HG03442 (cell line): ENCODE measurements at regions not wholly inside any gene's neighbourhood (a gene's known extent, or its start where the extent isn't known, plus 50 kb on each side); places are given as distances from the start of the nearest gene placed in this dataset.

Experiments
- ATAC-seq: cut with Tn5 transposase; IDR thresholded peaks from one replicate; pipeline ENCODE4 v1.9.1; 2021; ENCODE audit warnings: mild to moderate bottlenecking, moderate library complexity; ENCODE audit not compliant: unreplicated experiment

DNA sequence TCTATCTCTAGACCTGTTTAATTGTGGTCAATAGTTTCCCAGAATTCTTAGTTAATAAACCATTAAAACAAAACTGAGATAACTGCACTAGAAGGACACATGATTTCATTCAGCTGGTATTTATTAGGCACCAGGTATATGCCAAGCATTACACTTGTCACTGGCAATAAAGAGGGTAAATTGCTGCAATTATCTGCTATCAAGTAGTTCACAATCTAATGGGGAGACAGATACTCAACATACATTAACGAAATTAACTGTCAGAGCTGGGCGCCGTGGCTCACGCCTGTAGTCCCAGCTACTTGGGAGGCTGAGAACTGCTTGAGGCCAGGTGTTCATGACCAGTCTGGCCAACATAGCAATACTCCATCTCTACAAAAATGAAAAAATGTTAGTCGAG is 71.7 kb upstream of the WIPF1 start:
- ATAC-seq = no peak

DNA sequence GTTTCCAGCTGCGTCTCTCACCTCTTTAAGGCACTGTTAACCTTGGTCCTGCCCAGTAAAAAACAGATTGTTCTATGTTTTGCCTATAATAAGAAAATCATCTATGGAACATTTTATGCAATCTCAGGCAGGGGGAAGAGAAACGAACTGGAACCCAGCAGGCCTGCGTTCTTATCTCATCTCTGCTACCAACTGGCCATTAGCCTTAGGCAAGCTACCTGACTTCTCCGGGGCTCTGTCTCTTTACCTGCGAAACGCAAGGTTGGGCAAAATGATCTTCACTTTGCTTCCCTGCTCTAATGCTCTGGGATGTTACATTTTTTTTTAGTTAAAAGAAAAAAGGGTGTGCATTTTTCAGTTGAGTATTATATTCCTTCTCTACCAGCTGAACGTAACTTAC is 70.5 kb upstream of the WIPF1 start:
- no peak for ATAC-seq

DNA sequence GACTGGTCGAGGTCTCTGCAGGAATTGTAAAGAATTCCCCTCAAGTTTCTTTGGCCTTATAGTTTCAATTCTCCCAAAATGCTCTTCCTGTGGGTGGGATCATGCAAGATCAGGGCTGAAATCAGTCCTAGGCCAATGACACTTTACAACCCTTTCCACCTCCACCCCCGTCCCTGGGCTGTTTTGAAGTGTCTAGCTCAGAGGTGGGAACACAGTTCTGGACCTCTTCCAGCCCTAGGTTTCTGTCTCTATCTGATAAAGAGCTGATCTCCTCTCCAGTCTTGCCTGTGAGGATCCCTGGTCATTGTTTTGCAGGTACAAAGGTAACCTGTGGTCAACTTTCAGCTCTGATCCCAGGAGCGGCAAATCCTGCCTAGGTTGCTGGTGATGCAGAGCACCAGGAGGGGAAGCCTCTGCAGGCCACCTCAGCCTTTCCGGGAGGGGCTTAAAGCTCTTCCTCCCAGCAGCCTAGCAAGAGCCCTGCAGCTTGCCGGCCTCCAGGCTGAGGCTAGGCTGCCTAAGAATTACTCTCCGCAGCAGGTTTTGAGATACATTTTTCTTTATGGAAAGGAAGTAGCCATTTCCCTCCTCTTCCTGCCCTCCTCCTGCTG is 69.8 kb upstream of the WIPF1 start:
- no peak for ATAC-seq

DNA sequence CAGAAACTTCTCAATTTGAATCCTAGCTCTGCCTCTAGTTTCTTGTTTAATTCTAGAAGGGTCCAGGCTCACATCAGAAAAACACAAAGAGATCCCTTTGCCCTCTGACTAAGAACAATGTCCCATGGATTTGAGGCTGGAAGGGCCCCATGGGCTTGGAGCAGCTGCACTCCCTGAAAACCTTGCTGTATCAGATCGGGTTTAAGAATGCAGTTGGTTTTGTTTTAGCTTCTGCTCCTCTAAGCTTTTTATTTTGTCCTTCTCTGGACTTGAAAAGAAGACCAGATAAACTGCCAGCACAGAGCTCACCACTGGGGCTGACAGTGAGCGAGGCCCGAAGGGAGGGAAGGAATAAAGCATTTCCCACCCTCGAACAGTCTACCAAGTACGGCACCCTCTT is 69.2 kb upstream of the WIPF1 start:
- no peak for ATAC-seq

DNA sequence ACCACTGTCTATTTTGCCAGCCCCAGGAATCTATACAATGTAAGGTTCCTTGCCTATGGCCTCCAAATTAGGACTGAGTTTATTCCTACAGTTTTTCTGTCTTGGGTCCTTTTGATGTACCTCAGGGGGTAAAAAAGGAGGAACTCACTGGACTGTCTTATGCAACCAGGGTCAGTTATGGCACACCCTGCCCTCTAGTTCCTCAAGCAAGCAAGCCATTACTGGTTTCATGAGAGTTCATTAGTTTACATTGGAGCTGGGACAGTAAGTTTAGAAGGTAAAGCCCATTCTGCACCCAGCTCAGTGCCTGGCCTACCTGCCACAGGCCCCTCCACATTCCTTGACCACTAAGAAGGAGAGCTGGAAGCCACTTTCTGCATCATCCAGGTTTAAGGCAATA is 68.7 kb upstream of the WIPF1 start:
- no peak for ATAC-seq

DNA sequence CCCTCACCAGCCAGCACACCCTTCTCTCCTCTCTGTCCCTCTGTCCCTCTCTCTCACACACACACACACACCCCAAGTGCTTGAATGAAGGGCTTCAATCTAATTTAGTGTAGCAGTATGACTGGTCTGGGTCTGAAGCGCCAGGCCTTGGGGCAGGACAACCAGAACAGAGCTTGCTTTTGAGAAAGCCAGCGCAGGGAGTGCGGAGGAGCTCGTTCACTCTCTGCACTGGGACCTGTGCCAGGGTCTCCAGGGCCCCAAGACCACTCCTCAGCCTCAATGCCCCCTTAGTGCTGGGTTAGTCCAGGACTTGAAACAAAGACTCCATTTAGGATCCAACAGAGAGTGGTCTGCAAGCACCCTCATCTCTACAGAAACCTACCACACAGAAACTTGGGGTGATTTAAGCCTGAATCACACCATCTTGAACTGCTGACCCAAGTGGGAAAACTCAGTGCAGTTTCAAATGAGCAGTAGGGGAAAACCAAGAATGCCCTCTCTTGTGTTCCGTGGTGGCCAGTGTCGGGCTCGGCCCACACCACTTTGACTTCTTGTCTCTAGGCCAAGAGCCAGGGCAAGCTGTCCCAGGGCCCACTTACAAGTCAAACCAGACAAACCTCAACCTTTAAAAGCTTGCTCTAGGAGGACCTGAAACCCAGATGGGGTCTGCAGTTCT is 66.6 kb upstream of the WIPF1 start:
- no peak for ATAC-seq

DNA sequence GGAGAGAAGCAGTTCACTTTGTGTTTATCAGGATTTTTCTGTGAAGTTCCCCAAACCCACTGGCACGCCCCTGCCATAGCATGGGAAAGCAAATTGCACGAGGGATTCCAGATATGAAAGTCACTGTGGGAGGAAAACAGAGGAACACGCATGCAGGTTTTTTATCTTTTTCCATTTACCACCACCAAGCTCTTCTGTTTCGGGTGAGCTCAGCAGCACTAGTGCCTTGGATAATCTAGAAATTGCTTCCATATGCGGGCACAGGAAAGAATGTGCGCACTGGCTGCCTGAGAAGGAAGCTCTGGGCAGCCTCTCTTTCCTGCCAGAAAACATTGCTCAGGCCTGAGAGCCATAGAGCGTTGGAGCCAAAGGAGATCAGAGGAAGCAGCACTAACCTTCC is 65.9 kb upstream of the WIPF1 start:
- no peak for ATAC-seq

DNA sequence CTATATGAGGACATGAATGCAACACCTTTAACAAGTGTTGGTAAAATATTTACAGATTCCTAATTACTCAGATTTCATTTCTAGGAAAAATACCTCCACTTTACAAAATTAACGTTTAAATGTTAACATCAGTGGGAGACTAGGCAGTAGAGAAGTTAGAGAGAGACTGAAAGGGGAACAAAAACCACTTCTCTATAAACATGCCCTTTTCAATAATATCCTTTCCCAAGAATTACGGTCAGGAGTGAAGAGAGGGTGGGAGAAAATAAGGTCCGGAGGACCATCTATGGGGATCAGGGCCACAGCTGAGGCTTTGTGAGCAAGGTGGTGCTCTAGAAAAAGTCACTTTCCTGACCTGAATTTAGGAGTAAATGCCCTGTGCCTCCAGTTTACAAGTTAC is 65.3 kb upstream of the WIPF1 start:
- ATAC-seq = no peak

DNA sequence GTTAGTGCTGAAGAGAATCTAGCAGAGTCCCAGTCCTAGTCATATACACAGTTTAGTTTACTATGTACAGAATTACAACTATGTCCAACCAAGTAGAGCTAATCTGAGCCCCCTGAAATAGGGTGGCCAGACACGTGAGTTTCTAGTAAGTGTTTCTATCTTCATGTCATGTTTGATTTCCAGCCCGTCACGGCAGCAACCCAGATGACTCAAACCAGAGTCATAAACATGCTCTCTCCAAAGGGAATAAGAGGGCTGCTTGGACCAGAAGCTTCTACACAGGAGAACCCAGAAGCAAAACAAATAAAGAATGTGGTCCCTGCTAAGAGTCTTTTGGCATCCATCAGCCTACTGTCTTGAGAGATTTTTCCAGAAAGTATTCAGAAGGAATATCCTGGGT is 64.9 kb upstream of the WIPF1 start:
- no peak for ATAC-seq

DNA sequence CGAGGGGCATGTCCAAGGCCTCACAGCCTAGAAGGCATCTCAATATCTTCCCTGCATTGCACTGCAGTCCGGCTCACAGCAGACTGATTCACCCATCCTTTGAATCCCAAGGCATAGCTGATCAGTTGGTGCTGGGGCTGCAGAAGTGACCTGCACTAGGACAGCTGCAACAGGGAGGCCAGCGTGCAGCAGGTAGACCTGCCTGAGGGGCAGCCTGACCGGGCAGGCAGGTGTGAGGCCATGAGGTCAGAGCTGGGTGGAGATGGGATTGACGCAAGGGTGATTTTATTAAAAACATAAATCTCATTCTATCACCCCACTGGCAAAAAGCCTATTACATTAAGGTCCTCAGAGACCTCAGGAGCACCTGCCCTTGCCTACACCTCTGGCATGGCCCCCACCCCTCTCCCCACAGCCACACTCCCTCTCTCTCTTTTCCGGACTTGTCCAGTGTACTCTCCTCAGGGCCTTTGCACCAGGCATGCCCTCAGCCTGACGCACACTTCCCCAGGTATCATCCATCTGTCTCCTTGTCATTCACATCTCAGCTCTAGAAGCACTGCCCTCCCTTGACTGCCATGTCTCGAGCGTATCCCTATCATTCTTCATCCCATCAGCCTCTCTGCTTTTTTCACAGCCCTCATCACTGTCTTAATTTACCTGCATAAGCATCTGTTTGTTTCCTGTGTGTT is 63.5 kb upstream of the WIPF1 start:
- no peak for ATAC-seq

DNA sequence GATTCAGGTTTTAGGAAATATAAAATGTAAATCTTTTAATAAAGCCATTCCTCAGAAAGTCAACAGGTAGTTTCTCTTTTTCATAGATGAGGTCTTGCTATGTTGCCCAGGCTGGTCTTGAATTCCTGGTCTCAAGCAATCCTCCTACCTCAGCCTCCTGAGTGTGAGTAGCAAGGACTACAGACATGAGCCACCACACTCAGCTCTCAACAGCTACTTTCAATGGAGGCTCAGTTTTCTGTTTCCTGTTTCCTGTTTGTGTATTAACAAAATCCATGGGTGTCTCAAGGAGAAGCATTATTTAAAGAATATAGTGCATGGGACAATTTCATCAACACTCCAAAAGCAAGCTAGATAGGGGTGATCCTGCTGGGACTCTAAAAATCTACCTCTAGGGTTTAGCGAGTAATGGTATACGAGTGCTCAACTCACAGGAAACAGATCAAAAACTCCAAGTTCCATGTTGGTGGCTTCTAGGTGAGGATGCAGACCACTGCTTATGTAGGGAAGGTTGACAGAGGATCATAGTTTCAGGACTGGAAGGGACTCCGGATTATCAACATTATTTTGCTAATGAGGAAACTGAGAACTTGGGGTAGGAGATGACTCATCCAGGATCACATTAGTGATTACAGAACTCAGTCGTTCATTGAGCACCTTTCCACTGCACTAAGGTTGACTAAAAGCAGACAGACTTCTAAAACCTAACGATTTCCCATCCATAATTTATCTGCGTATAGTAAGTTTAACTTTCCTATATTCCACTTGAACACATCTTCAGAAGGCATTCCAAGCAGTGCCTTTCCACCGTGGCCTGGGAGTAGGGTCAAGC is 61.7 kb upstream of the WIPF1 start:
- ATAC-seq = no peak

DNA sequence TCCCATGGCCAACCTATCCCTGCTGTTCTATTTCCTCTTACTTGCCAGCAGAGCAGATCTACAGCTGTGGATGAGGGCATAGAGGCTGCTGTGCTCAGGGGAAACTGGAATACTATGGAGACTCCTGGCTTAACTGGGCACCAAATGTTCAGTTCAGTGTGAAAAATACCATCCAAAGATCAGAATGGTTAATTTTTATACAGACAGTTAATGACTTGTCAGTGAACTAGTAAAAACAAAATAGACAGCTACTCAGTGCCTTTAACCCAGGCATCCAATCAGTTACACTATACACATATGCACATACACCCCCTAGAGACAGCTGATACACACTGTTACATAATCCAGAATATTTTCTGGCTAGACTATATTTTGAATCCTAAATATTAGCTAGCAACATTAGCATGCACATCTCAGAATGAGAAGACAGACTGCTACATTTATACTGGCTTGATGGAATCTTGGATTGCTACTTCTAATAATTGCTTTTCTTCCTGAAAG is 59.1 kb upstream of the WIPF1 start:
- ATAC-seq = no peak

DNA sequence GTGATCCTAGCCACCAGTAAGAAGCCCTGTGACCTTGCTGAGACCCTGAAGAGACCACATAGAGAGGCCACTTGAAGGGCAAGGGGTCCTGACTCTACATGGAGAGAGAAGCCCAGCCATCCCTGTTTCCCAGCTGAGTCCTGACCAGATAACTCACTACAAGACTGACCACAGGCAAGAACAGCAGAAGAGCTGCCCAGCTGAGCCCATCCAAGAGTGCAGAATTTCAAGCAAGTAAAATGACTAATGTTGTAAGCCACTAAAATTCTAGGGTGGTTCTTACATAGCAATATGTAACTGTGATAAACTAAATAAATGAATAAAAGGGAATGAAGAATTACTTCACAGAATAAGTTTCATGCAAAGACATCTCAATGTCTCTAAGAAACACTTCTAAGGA is 58.4 kb upstream of the WIPF1 start:
- ATAC-seq = no peak

DNA sequence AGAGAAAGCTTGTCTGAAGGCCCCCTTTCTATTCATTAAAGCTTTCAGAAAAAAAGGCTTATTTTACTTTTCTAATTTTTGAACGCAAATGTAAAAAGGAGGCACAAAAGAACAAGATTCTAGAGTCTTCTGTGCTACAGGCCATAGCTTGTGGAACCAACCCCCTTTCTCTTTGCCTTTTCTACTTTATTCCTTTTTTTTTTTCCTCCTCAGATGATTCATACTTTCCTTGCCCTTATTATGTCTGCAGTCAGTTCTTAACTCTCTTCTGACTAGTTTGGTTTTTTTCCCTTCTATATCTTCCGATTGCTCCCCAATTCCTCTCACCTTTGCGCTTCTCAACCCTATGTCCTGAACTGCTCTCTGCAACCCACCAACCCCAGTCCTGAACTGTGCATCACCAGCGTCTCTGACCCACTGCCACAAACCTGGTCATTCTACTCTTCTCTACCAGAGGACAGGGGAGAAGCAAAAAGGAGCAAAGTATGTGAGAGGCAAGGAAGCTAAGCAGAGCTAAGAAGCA is 56.9 kb upstream of the WIPF1 start:
- ATAC-seq = no peak

DNA sequence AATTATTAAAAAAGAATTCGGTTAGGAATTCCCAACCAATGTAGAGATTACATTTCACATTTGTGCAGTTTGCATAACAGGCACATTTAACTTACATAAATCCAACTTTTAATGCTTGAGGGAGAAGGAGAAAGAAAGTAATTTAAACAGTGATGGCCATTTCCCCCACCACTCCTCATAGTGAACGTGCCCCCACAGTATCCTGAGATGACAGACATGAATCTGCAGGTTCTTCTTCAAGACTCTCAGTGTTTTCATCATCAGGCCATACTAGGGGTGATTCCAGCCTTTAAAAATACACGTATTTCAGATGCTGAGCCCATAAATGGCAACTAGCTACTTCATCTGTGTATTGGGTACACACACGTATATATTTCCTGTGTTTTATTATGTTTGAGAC is 51.3 kb upstream of the WIPF1 start:
- no peak for ATAC-seq
